Activated CD8-positive, alpha-beta memory T cell treated with anti-CD3 and anti-CD28 coated beads, Interleukin-2, amount 10 ng/mL, durations not matched to agents 7 days and 5 days (primary cell): ENCODE measurements at regions not wholly inside any gene's neighbourhood (a gene's known extent, or its start where the extent isn't known, plus 50 kb on each side); places are given as distances from the start of the nearest gene placed in this dataset.

Source experiments
- ATAC-seq: fragments of 150-1000 bp; cut with Tn5 transposase; one replicate; pipeline ENCODE4 v1.10.0; 2021; ENCODE audit warnings: moderate library complexity
- CTCF ChIA-PET: fragments of 350-600 bp; sonication (Branson Sonifier 250); formaldehyde crosslinking; loops from one replicate; lab custom pipeline; 2021; ENCODE audit warnings: antibody characterized with exemption; lab: Charles Lee
- DNase-seq: peaks from one replicate; pipeline ENCODE4 v3.0.0-alpha.2; 2020
- H3K27ac Mint-ChIP-seq: one replicate; pipeline ENCODE4 v1.8.0; 2021; ENCODE audit warnings: mild to moderate bottlenecking, mixed read lengths
- H3K27me3 Mint-ChIP-seq: one replicate; pipeline ENCODE4 v1.8.0; 2021; ENCODE audit warnings: mixed read lengths
- H3K36me3 Mint-ChIP-seq: one replicate; pipeline ENCODE4 v1.8.0; 2021; ENCODE audit warnings: mild to moderate bottlenecking, mixed read lengths
- H3K4me1 Mint-ChIP-seq: one replicate; pipeline ENCODE4 v1.8.0; 2021; ENCODE audit warnings: mixed read lengths
- H3K4me3 Mint-ChIP-seq: one replicate; pipeline ENCODE4 v1.8.0; 2021; ENCODE audit warnings: mild to moderate bottlenecking, moderate library complexity, mixed read lengths
- H3K9me3 Mint-ChIP-seq: one replicate; pipeline ENCODE4 v1.8.0; 2022; ENCODE audit warnings: low read depth, mixed read lengths

GRCh38 chr3:162743091-162743490, 1246.5 kb downstream of the OTOL1 start:
- Mint-ChIP-seq H3K9me3 (peaks cover 2% of the 10 kb centered on the region), H3K4me3 (no peak overlapping the region), H3K36me3 (no peaks in the 10 kb centered on the region), H3K27ac (no peak overlapping the region), H3K4me1 (no peaks in the 10 kb centered on the region), H3K27me3 (no peaks in the 10 kb centered on the region)
- CTCF ChIA-PET: no interaction called here
- DNase-seq (no peak), ATAC-seq (no peak)

DNA sequence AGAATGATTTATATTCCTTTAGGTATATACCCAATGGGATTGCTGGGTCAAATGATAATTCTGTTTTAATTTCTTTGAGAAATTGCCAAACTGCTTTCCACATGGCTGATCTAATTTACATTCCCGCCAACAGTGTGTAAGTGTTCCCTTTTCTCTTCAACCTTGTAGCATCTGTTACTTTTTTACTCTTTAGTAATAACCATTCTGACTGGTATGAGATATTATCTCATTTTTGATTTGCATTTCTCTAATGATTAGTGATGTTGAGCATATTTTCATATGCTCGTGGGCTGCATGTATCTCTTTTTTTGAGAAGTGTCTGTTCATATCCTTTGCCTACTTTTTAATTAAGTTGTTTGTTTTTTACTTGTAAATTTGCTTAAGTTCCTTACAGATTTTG, 1264.2 kb downstream of the OTOL1 start:
- H3K4me1 Mint-ChIP-seq: no peaks in the 10 kb centered on the region
- no peak for ATAC-seq

GRCh38 chr3:162764051-162764807, 1267.6 kb downstream of the OTOL1 start:
- H3K4me1 Mint-ChIP-seq: no peaks in the 10 kb centered on the region
- H3K9me3 Mint-ChIP-seq: peaks cover 5% of the 10 kb centered on the region
- ATAC-seq (no peak), DNase-seq (no peak)
- CTCF ChIA-PET: no interaction called here
- H3K4me3 Mint-ChIP-seq: no peak overlapping the region
- no peaks in the 10 kb centered on the region for H3K36me3 Mint-ChIP-seq
- no peaks in the 10 kb centered on the region for H3K27me3 Mint-ChIP-seq
- no peak overlapping the region for H3K27ac Mint-ChIP-seq

More for the DNA sequence above, 1264.2 kb downstream of the OTOL1 start:
- DNase-seq: no peak
- CTCF ChIA-PET: no interaction called here
- Mint-ChIP-seq H3K36me3 (no peaks in the 10 kb centered on the region), H3K27me3 (no peaks in the 10 kb centered on the region), H3K4me3 (no peak overlapping the region), H3K27ac (no peak overlapping the region), H3K9me3 (no peaks in the 10 kb centered on the region)

- Mint-ChIP-seq H3K4me1 (no peaks in the 10 kb centered on the region), H3K36me3 (no peaks in the 10 kb centered on the region), H3K27me3 (no peaks in the 10 kb centered on the region), H3K27ac (no peak overlapping the region), H3K4me3 (no peak overlapping the region), H3K9me3 (peaks cover 5% of the 10 kb centered on the region)
- no peak for DNase-seq
- no peak for ATAC-seq
- CTCF ChIA-PET: no interaction called here
Measured at GRCh38 chr3:162764808-162765071, 1268.1 kb downstream of the OTOL1 start.

DNA sequence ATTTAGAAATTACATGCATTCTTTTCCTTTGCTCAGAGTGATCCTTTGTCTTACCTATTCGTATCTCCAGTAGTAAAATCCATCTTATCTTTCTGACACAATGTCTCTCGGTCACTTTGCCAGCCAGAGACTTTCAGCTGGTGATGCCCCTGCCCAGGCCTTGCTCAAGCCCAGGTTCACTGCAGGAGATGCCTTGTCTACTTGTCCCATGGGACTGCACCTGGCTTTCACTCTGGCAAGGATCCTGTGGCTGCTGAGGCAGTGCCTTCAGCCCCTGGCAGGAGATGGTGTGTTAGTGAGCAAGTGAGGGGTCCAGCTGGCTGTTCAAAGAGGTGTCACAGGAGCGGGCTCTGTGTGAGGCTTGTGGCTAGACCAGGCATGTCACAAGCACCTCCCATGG, 1268.9 kb downstream of the OTOL1 start:
- Mint-ChIP-seq H3K4me1 (no peaks in the 10 kb centered on the region), H3K27ac (no peak overlapping the region), H3K9me3 (peaks cover 5% of the 10 kb centered on the region), H3K27me3 (no peaks in the 10 kb centered on the region), H3K4me3 (no peak overlapping the region), H3K36me3 (no peaks in the 10 kb centered on the region)
- DNase-seq (no peak), ATAC-seq (no peak)
- CTCF ChIA-PET: no interaction called here

DNA sequence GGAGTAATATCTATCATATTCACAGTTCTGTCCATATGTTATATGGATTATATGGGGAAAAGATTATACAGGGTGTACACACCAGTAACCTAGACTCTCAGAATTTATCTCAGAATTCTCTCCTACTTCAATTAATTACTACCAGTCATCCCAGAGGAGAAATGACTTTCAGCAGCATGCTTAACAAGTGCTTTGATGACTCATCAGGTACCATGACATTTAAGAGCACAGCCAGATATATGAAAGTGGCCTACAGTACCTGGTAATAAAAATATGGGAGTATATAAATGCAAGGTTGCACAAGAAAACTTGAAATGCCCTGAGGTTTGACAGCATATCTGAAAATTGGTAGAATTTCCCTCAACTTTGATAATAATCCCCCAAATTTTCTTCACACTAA, 1273.0 kb downstream of the OTOL1 start:
- Mint-ChIP-seq H3K27ac (no peak overlapping the region), H3K36me3 (no peaks in the 10 kb centered on the region), H3K4me3 (no peak overlapping the region), H3K9me3 (peaks cover 8% of the 10 kb centered on the region), H3K27me3 (no peaks in the 10 kb centered on the region), H3K4me1 (no peaks in the 10 kb centered on the region)
- DNase-seq (no peak), ATAC-seq (no peak)
- CTCF ChIA-PET: no interaction called here

DNA sequence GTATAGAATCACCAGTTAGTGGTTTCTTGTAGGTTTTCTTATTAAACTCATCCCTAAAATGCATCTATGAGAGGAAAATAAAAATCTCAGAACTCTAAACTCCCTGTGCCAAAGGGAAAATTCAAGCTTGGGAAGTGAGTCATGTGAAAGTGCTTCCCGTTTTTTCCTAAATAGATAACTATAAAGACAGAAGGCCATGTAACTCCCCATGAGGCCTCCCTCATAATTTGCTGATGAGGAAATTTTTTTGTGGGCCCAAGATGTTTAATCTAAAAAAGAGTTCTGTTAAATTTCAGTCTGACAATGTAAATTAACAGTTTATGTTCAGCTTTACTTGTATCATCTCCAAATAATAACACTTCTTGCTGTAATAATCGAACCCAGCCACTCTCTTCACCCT, 1273.9 kb downstream of the OTOL1 start:
- Mint-ChIP-seq H3K27me3 (no peaks in the 10 kb centered on the region), H3K4me3 (no peak overlapping the region), H3K36me3 (no peaks in the 10 kb centered on the region), H3K27ac (no peak overlapping the region), H3K9me3 (peaks cover 8% of the 10 kb centered on the region), H3K4me1 (no peaks in the 10 kb centered on the region)
- ATAC-seq: no peak
- CTCF ChIA-PET: no interaction called here
- DNase-seq: no peak

GRCh38 chr3:162774613-162775100, 1278.0 kb downstream of the OTOL1 start:
- no peaks in the 10 kb centered on the region for H3K4me1 Mint-ChIP-seq
- CTCF ChIA-PET: no interaction called here
- peaks cover 3% of the 10 kb centered on the region for H3K9me3 Mint-ChIP-seq
- H3K27ac Mint-ChIP-seq: no peak overlapping the region
- H3K27me3 Mint-ChIP-seq: no peaks in the 10 kb centered on the region
- DNase-seq (no peak), ATAC-seq (no peak)
- H3K4me3 Mint-ChIP-seq: no peak overlapping the region
- no peaks in the 10 kb centered on the region for H3K36me3 Mint-ChIP-seq

- CTCF ChIA-PET: no interaction called here
- no peaks in the 10 kb centered on the region for H3K36me3 Mint-ChIP-seq
- no peak overlapping the region for H3K27ac Mint-ChIP-seq
- no peaks in the 10 kb centered on the region for H3K27me3 Mint-ChIP-seq
- no peak for ATAC-seq
- DNase-seq: no peak
- no peaks in the 10 kb centered on the region for H3K4me1 Mint-ChIP-seq
- H3K4me3 Mint-ChIP-seq: no peak overlapping the region
- peaks cover 3% of the 10 kb centered on the region for H3K9me3 Mint-ChIP-seq
Measured at GRCh38 chr3:162776148-162776547, 1279.5 kb downstream of the OTOL1 start.

- Mint-ChIP-seq H3K9me3 (peaks cover 2% of the 10 kb centered on the region), H3K4me1 (no peaks in the 10 kb centered on the region), H3K27ac (no peak overlapping the region), H3K27me3 (no peaks in the 10 kb centered on the region), H3K36me3 (no peaks in the 10 kb centered on the region), H3K4me3 (no peak overlapping the region)
- no peak for ATAC-seq
- CTCF ChIA-PET: no interaction called here
- DNase-seq: no peak
Measured at GRCh38 chr3:162777118-162777517, 1280.5 kb downstream of the OTOL1 start.

DNA sequence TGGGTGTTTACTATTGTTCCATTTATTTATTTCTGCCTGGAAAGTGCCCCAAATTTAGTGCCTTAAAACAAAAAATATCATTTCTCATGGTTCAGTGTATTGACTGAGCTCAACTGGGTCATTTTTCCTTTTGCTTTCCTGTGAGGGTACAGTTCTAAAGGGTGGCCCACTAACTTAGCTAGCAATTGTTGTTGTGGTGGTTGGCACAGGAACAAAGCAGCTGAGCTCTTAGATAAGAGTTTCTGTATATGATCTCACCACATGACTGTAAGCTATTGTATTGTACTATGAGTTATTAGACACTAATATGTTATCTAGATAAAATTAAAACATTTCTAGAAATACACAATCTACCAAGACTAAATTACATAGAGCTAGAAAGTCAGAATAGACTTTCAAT, 1283.7 kb downstream of the OTOL1 start:
- no peaks in the 10 kb centered on the region for H3K36me3 Mint-ChIP-seq
- no peak overlapping the region for H3K4me3 Mint-ChIP-seq
- peaks cover 2% of the 10 kb centered on the region for H3K9me3 Mint-ChIP-seq
- no peaks in the 10 kb centered on the region for H3K27me3 Mint-ChIP-seq
- CTCF ChIA-PET: no interaction called here
- no peaks in the 10 kb centered on the region for H3K4me1 Mint-ChIP-seq
- DNase-seq (no peak), ATAC-seq (no peak)
- no peak overlapping the region for H3K27ac Mint-ChIP-seq

- Mint-ChIP-seq H3K4me3 (no peak overlapping the region), H3K27ac (no peak overlapping the region), H3K9me3 (peaks cover 10% of the 10 kb centered on the region), H3K27me3 (no peaks in the 10 kb centered on the region), H3K36me3 (no peaks in the 10 kb centered on the region), H3K4me1 (no peaks in the 10 kb centered on the region)
- no peak for ATAC-seq
- DNase-seq: no peak
- CTCF ChIA-PET: no interaction called here
Measured at GRCh38 chr3:162799910-162800309, 1303.3 kb downstream of the OTOL1 start.

- Mint-ChIP-seq H3K27me3 (no peaks in the 10 kb centered on the region), H3K4me1 (no peaks in the 10 kb centered on the region), H3K36me3 (no peaks in the 10 kb centered on the region), H3K4me3 (no peak overlapping the region), H3K9me3 (peaks cover 8% of the 10 kb centered on the region), H3K27ac (no peak overlapping the region)
- no peak for DNase-seq
- CTCF ChIA-PET: no interaction called here
- no peak for ATAC-seq
Measured at GRCh38 chr3:162802228-162802965, 1305.8 kb downstream of the OTOL1 start.

- Mint-ChIP-seq H3K4me3 (no peak overlapping the region), H3K27me3 (no peaks in the 10 kb centered on the region), H3K9me3 (no peaks in the 10 kb centered on the region), H3K4me1 (no peaks in the 10 kb centered on the region), H3K36me3 (no peaks in the 10 kb centered on the region), H3K27ac (no peak overlapping the region)
- CTCF ChIA-PET: no interaction called here
- no peak for ATAC-seq
- no peak for DNase-seq
Measured at GRCh38 chr3:162810776-162811175, 1314.2 kb downstream of the OTOL1 start.
